Endothelial cell of umbilical vein (primary cell): ENCODE measurements at regions not wholly inside any gene's neighbourhood (a gene's known extent, or its start where the extent isn't known, plus 50 kb on each side); places are given as distances from the start of the nearest gene placed in this dataset.
"Not testable (repeated sequence)": the region's sequence is repeated elsewhere in the genome, so short reads cannot be mapped to it uniquely, and the experiment has no call there.

Experiments used
- CTCF ChIP-seq, 2 donors: IDR thresholded peaks; 1 replicate in 1 of 2; 2 replicates in 1 of 2; pipeline ENCODE4 v1.5.1; 2011; ENCODE audit warnings: low read length in 2 of 2, mild to moderate bottlenecking in 2 of 2, moderate library complexity in 2 of 2, control low read depth in 1 of 2, inconsistent platforms in 1 of 2, low read depth in 1 of 2; ENCODE audit not compliant: insufficient read depth in 1 of 2; ENCODE audit errors: extremely low read depth in 1 of 2
- EZH2 ChIP-seq: IDR thresholded peaks from 2 replicates; pipeline ENCODE4 v1.6.1; 2012; ENCODE audit warnings: borderline replicate concordance, low read depth, mild to moderate bottlenecking, moderate library complexity, low read length, inconsistent platforms; ENCODE audit not compliant: severe bottlenecking
- FOS ChIP-seq: IDR thresholded peaks from 2 replicates; pipeline ENCODE4 v1.6.1; 2011; ENCODE audit warnings: mild to moderate bottlenecking, low read length, moderate library complexity, borderline replicate concordance; ENCODE audit not compliant: insufficient read depth
- GATA2 ChIP-seq: IDR thresholded peaks from 2 replicates; pipeline ENCODE4 v1.7.0; 2011; ENCODE audit warnings: low read depth, mild to moderate bottlenecking, moderate library complexity, mixed read lengths, low read length; ENCODE audit not compliant: insufficient read length, insufficient read depth
- JUN ChIP-seq: IDR thresholded peaks from 2 replicates; pipeline ENCODE4 v1.6.1; 2011; ENCODE audit warnings: borderline replicate concordance, low read depth; ENCODE audit not compliant: insufficient read length, insufficient read depth
- MYC ChIP-seq: IDR thresholded peaks from one replicate; pipeline ENCODE4 v1.6.1; 2011; ENCODE audit warnings: mild to moderate bottlenecking, low read depth, low read length
- POLR2A ChIP-seq: IDR thresholded peaks from 2 replicates; pipeline ENCODE4 v1.6.1; 2012; ENCODE audit warnings: low read depth, mild to moderate bottlenecking, control low read depth, low read length
- POLR2AphosphoS5 ChIP-seq: IDR thresholded peaks from 2 replicates; pipeline ENCODE4 v1.6.1; 2012; ENCODE audit warnings: low read depth, mild to moderate bottlenecking, control low read depth, low read length, moderate library complexity; ENCODE audit not compliant: insufficient read depth
- TF ChIP-seq, protein P1 (sequence below): IDR thresholded peaks from 2 replicates; pipeline ENCODE4 v1.6.1; 2011; ENCODE audit not compliant: insufficient read depth, insufficient read length

- TF ChIP-seq POLR2A; CTCF (IDR thresholded peaks at IDR 0.05; ENCODE audit: extremely low read depth in 1 of 2, insufficient read depth in 1 of 2, low read depth in 1 of 2, low read length in 2 of 2); POLR2AphosphoS5; MYC; EZH2; GATA2; JUN; FOS: not testable (repeated sequence)
- TF ChIP-seq, protein P1, sequence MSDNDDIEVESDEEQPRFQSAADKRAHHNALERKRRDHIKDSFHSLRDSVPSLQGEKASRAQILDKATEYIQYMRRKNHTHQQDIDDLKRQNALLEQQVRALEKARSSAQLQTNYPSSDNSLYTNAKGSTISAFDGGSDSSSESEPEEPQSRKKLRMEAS = not testable (repeated sequence)
These were observed 96.1 kb upstream of the OPCML start for GRCh38 chr11:133628371-133628770.
